ENCODE measurements at regions not wholly inside any gene's neighbourhood (a gene's known extent, or its start where the extent isn't known, plus 50 kb on each side); places are given as distances from the start of the nearest gene placed in this dataset.

DNA sequence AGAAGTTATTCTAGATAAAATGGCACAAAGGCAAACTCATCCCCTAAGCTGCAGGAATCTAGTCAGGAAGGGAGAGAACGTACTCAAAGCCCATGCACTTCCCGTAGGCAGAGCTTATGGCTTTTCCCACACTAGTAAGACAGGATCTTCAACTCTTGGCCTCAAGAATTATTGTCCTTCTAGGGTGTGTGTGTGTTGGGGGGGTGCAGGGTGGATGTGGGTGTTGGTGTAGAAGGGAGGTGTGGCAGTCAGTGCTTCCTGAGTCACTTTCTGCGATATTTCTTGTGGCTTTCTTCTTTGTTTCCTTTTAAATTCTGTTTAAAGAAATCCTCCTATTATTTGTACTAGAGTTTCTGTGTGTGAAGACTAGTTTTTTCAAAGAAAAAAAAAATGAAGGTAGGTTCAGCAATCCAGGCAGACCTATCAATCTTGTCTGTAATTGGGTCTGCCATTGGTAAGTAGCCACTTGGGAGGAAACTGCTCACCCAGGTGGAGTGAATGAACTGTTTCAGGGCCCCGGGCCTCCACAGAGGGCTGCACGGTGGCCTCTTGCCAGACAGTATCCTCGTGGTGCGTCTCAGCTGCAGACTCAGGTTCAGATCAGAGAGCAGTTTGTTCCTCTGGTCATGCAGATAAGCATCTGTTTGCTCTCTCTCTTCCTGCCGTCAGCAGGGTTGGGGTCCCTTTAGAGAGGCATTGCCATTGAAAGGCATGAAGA is 131.9 kb downstream of the NPR3 start:
- H3K36me3 ChIP-seq (ENCODE audit: low read depth): no peaks in the 10 kb centered on the region
- H3K4me3 ChIP-seq: no peak overlapping the region
- no peak overlapping the region for H3K4me2 ChIP-seq (ENCODE audit: unreplicated experiment)
- H2AFZ ChIP-seq: no peak overlapping the region
- 49 to 56% methylated on average over 8 of the region's 8 CpGs for WGBS, 2 experiments (ENCODE audit: low coverage in 1 of 2, low lambda C conversion rate in 2 of 2, missing lambda C conversion rate in 2 of 2)
- H3K27ac ChIP-seq: no peak overlapping the region
- H3K27me3 ChIP-seq (replicated peaks; ENCODE audit: insufficient read depth): no peaks in the 10 kb centered on the region
- TF ChIP-seq EZH2phosphoT487 (IDR thresholded peaks at IDR 0.05; ENCODE audit: insufficient read depth, low read depth) (no peak), EZH2 (IDR thresholded peaks at IDR 0.05; ENCODE audit: insufficient read depth, poor library complexity, severe bottlenecking) (no peak)
- H4K20me1 ChIP-seq (ENCODE audit: insufficient read depth): no peaks in the 10 kb centered on the region
- no peaks in the 10 kb centered on the region for H3F3A ChIP-seq (ENCODE audit: insufficient read depth)
- in situ Hi-C loops (cut with MboI): no loop called here
- no peaks in the 10 kb centered on the region for H3K9me2 ChIP-seq (ENCODE audit: insufficient read depth)
- no peaks in the 10 kb centered on the region for H3K9me3 ChIP-seq (ENCODE audit: low read depth)
- H3K4me1 ChIP-seq (ENCODE audit: insufficient read depth): no peaks in the 10 kb centered on the region
- DNase-seq: no peak
- H3K79me2 ChIP-seq (ENCODE audit: insufficient read depth): no peaks in the 10 kb centered on the region
- H3K9ac ChIP-seq: no peak overlapping the region

DNA sequence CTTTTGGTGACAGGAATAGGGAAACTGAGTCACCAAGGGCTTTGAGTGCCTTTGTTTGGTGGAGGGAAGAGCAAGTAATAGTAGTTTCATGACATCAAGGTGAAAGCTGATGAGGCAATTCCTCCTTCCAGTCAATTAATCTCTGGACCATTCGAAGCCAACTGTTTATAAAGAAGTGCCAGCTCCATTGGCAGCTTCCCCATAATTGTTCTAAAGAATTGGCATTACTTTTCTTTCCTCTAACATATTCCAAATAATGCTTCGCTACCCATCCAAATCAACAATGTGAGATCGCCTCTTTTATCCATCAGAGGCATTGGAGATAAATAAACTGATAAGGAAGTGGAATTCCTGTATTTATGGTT is 132.4 kb downstream of the NPR3 start:
- Histone ChIP-seq H3K79me2 (ENCODE audit: insufficient read depth) (no peaks in the 10 kb centered on the region), H3K9ac (no peak overlapping the region), H3K27me3 (replicated peaks; ENCODE audit: insufficient read depth) (no peaks in the 10 kb centered on the region), H3F3A (ENCODE audit: insufficient read depth) (no peaks in the 10 kb centered on the region), H3K36me3 (ENCODE audit: low read depth) (no peaks in the 10 kb centered on the region), H3K27ac (no peak overlapping the region), H3K4me1 (ENCODE audit: insufficient read depth) (no peaks in the 10 kb centered on the region), H3K9me2 (ENCODE audit: insufficient read depth) (no peaks in the 10 kb centered on the region), H2AFZ (no peak overlapping the region), H3K4me3 (no peak overlapping the region), H4K20me1 (ENCODE audit: insufficient read depth) (no peaks in the 10 kb centered on the region), H3K9me3 (ENCODE audit: low read depth) (no peaks in the 10 kb centered on the region), H3K4me2 (ENCODE audit: unreplicated experiment) (no peak overlapping the region)
- DNase-seq: no peak
- in situ Hi-C loops (cut with MboI): no loop called here
- 48 to 49% methylated on average over 3 of the region's 3 CpGs for WGBS, 2 experiments (ENCODE audit: low coverage in 1 of 2, low lambda C conversion rate in 2 of 2, missing lambda C conversion rate in 2 of 2)
- no peak for TF ChIP-seq EZH2phosphoT487 (IDR thresholded peaks at IDR 0.05; ENCODE audit: insufficient read depth, low read depth)
- no peak for TF ChIP-seq EZH2 (IDR thresholded peaks at IDR 0.05; ENCODE audit: insufficient read depth, poor library complexity, severe bottlenecking)

DNA sequence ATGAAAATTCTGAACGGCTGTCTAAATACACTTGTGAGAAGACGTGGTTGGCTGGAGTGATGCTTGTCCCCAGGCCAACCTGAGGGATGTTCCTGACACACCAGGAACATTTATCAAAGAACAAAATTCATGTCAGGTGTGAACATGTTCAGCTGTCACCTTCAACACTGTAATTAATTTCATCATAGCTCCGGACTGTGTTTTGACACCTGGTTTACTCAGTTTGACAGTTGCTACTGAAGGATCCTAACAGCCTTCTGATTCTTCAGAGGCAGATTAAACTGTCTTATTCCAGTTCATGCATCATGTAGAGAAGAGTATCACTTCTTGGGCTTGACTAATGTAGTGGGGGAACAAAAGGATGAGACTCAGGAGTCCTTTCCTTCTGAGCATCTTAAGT is 134.1 kb downstream of the NPR3 start:
- no peak for TF ChIP-seq EZH2 (IDR thresholded peaks at IDR 0.05; ENCODE audit: insufficient read depth, poor library complexity, severe bottlenecking)
- TF ChIP-seq EZH2phosphoT487 (IDR thresholded peaks at IDR 0.05; ENCODE audit: insufficient read depth, low read depth): no peak
- H3K27ac ChIP-seq: no peak overlapping the region
- no peaks in the 10 kb centered on the region for H3K27me3 ChIP-seq (replicated peaks; ENCODE audit: insufficient read depth)
- H3K4me1 ChIP-seq (ENCODE audit: insufficient read depth): no peaks in the 10 kb centered on the region
- no peak overlapping the region for H3K4me3 ChIP-seq
- H3K36me3 ChIP-seq (ENCODE audit: low read depth): no peaks in the 10 kb centered on the region
- H4K20me1 ChIP-seq (ENCODE audit: insufficient read depth): no peaks in the 10 kb centered on the region
- no peaks in the 10 kb centered on the region for H3F3A ChIP-seq (ENCODE audit: insufficient read depth)
- no peaks in the 10 kb centered on the region for H3K9me3 ChIP-seq (ENCODE audit: low read depth)
- no peaks in the 10 kb centered on the region for H3K9me2 ChIP-seq (ENCODE audit: insufficient read depth)
- no peaks in the 10 kb centered on the region for H3K79me2 ChIP-seq (ENCODE audit: insufficient read depth)
- 63 to 65% methylated on average over 3 of the region's 3 CpGs for WGBS, 2 experiments (ENCODE audit: low coverage in 1 of 2, low lambda C conversion rate in 2 of 2, missing lambda C conversion rate in 2 of 2)
- H3K4me2 ChIP-seq (ENCODE audit: unreplicated experiment): no peak overlapping the region
- in situ Hi-C loops (cut with MboI): no loop called here
- H2AFZ ChIP-seq: no peak overlapping the region
- no peak overlapping the region for H3K9ac ChIP-seq
- DNase-seq: no peak

DNA sequence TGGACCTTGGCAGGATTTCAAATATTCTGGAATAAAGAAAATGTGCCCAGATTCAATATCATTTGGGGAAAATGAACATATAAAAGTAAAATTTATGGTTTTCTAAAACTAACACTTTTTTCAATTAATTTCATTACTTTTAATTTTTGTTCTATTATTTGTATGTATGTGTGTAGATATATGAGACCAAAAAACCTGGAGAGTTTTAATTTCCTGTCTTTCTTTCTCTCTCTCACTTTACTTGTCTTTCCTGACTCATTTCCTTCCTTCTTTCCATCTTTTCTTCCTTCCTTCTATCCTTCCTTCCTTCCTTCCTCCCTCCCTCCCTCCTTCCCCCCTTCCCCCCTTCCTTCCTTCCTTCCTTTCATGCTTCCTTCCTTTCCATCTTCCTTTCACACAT is 137.0 kb downstream of the NPR3 start:
- H3K9me3 ChIP-seq (ENCODE audit: low read depth): no peaks in the 10 kb centered on the region
- no peaks in the 10 kb centered on the region for H3K36me3 ChIP-seq (ENCODE audit: low read depth)
- no peak overlapping the region for H3K4me3 ChIP-seq
- H3K4me2 ChIP-seq (ENCODE audit: unreplicated experiment): no peak overlapping the region
- no peaks in the 10 kb centered on the region for H4K20me1 ChIP-seq (ENCODE audit: insufficient read depth)
- no peaks in the 10 kb centered on the region for H3K4me1 ChIP-seq (ENCODE audit: insufficient read depth)
- H3K27ac ChIP-seq: no peak overlapping the region
- H3K27me3 ChIP-seq (replicated peaks; ENCODE audit: insufficient read depth): no peaks in the 10 kb centered on the region; the same call in 1 of the 2 replicates
- no peak for DNase-seq
- H3K79me2 ChIP-seq (ENCODE audit: insufficient read depth): no peaks in the 10 kb centered on the region
- H3F3A ChIP-seq (ENCODE audit: insufficient read depth): no peaks in the 10 kb centered on the region
- H3K9me2 ChIP-seq (ENCODE audit: insufficient read depth): no peaks in the 10 kb centered on the region
- H2AFZ ChIP-seq: no peak overlapping the region
- H3K9ac ChIP-seq: no peak overlapping the region
- in situ Hi-C loops (cut with MboI): no loop called here
- TF ChIP-seq EZH2phosphoT487 (IDR thresholded peaks at IDR 0.05; ENCODE audit: insufficient read depth, low read depth) (no peak), EZH2 (IDR thresholded peaks at IDR 0.05; ENCODE audit: insufficient read depth, poor library complexity, severe bottlenecking) (no peak)

DNA sequence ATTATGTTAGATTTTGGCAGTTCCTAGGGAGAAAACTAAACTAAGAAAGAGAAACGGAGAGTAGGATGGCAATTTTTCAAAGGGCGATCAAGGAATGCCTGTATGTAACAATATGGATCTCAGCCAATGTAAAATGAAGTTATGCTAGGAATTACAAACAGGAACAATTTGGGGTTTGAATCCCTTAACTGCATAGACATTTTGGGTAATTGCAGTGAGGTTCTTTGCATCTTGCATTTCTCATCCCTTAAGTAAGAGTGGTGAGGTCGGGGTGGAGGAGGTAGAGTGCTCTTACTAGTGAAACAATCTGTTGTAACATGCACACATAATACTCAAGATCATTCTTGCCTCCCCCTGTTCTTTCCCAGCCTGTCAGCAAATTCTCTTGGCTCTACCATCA is 137.6 kb downstream of the NPR3 start:
- Histone ChIP-seq H3K79me2 (ENCODE audit: insufficient read depth) (no peaks in the 10 kb centered on the region), H3K9me2 (ENCODE audit: insufficient read depth) (no peaks in the 10 kb centered on the region), H3K36me3 (ENCODE audit: low read depth) (no peaks in the 10 kb centered on the region), H3K9ac (no peak overlapping the region), H3K9me3 (ENCODE audit: low read depth) (no peaks in the 10 kb centered on the region), H3K27me3 (replicated peaks; ENCODE audit: insufficient read depth) (no peaks in the 10 kb centered on the region; the same call in 1 of the 2 replicates), H3K27ac (no peak overlapping the region), H4K20me1 (ENCODE audit: insufficient read depth) (no peaks in the 10 kb centered on the region), H3K4me3 (no peak overlapping the region), H3F3A (ENCODE audit: insufficient read depth) (no peaks in the 10 kb centered on the region), H3K4me2 (ENCODE audit: unreplicated experiment) (no peak overlapping the region), H2AFZ (no peak overlapping the region), H3K4me1 (ENCODE audit: insufficient read depth) (no peaks in the 10 kb centered on the region)
- in situ Hi-C loops (cut with MboI): no loop called here
- TF ChIP-seq EZH2phosphoT487 (IDR thresholded peaks at IDR 0.05; ENCODE audit: insufficient read depth, low read depth) (no peak), EZH2 (IDR thresholded peaks at IDR 0.05; ENCODE audit: insufficient read depth, poor library complexity, severe bottlenecking) (no peak)
- no peak for DNase-seq
- 48 to 49% methylated on average over 3 of the region's 3 CpGs for WGBS, 2 experiments (ENCODE audit: low coverage in 1 of 2, low lambda C conversion rate in 2 of 2, missing lambda C conversion rate in 2 of 2)
